K562 (cell line): ENCODE measurements at regions not wholly inside any gene's neighbourhood (a gene's known extent, or its start where the extent isn't known, plus 50 kb on each side); places are given as distances from the start of the nearest gene placed in this dataset.

ENCODE experiments used
- CBX5 ChIP-seq: IDR thresholded peaks from 2 replicates; pipeline ENCODE4 v1.6.1; 2014; ENCODE audit warnings: low read depth, borderline replicate concordance
- CC2D1A ChIP-seq: fragments of 450-650 bp; IDR thresholded peaks from 2 replicates; pipeline ENCODE4 v1.6.1; 2017; ENCODE audit warnings: mild to moderate bottlenecking
- CCNT2 ChIP-seq: IDR thresholded peaks from 2 replicates; pipeline ENCODE4 v1.6.1; 2011; ENCODE audit warnings: borderline replicate concordance, low read depth, mild to moderate bottlenecking, moderate library complexity, mixed read lengths, low read length; ENCODE audit not compliant: insufficient read length; ENCODE audit errors: extremely low read depth
- CEBPG ChIP-seq, 3 experiments: fragments of 200-800 bp in 1 of 3; sonication (Bioruptor generic) in 1 of 3; sonication (generic) in 1 of 3; formaldehyde crosslinking in 1 of 3; IDR thresholded peaks in 2 of 3; conservative IDR thresholded peaks in 1 of 3; 2 replicates each; pipeline versions ENCODE4 v1.6.1 to v1.8.0; 2016 to 2022; ENCODE audit warnings: missing compliant biosample characterization in 2 of 3, missing genetic modification characterization in 2 of 3, mild to moderate bottlenecking in 1 of 3, missing genetic modification reagents in 1 of 3
- CHD4 ChIP-seq: fragments of 200-600 bp; sonication (generic); IDR thresholded peaks from 3 replicates; pipeline ENCODE4 v1.6.1; 2012; ENCODE audit warnings: low read depth, mild to moderate bottlenecking, mixed read lengths, low read length, inconsistent platforms; ENCODE audit not compliant: insufficient read depth, insufficient replicate concordance, poor library complexity, severe bottlenecking
- CXXC5 ChIP-seq: fragments of 250-450 bp; sonication (Bioruptor Pico); IDR thresholded peaks from 2 replicates; pipeline ENCODE4 v1.8.0; 2022; ENCODE audit warnings: inconsistent platforms, mild to moderate bottlenecking, moderate library complexity
- DPF2 ChIP-seq: fragments of 450-650 bp; IDR thresholded peaks from 2 replicates; pipeline ENCODE4 v1.6.1; 2016
- FOXM1 ChIP-seq, 2 experiments: fragments of 450-650 bp in 1 of 2; sonication (generic) in 1 of 2; formaldehyde crosslinking in 1 of 2; IDR thresholded peaks; 2 replicates each; pipeline versions ENCODE4 v1.6.1 to v1.9.0; 2017 to 2022; ENCODE audit warnings: low read depth in 2 of 2, mild to moderate bottlenecking in 2 of 2, missing genetic modification reagents in 1 of 2, moderate library complexity in 1 of 2
- HNRNPH1 ChIP-seq: fragments of 200-400 bp; formaldehyde crosslinking; optimal IDR thresholded peaks from 2 replicates; pipeline ENCODE3; 2017; ENCODE audit warnings: low read depth, mild to moderate bottlenecking, low read length, moderate library complexity
- KAT8 ChIP-seq: fragments of 450-650 bp; IDR thresholded peaks from 2 replicates; pipeline ENCODE4 v1.6.1; 2016; ENCODE audit warnings: low read depth, mild to moderate bottlenecking
- LARP7 ChIP-seq: fragments of 450-650 bp; IDR thresholded peaks from 2 replicates; pipeline ENCODE4 v1.6.1; 2016
- LEF1 ChIP-seq: fragments of 450-650 bp; IDR thresholded peaks from 2 replicates; pipeline ENCODE4 v1.6.1; 2016; ENCODE audit warnings: mild to moderate bottlenecking
- MCM7 ChIP-seq, 2 experiments: fragments of 450-650 bp; IDR thresholded peaks; 2 replicates each; pipeline ENCODE4 v1.6.1; 2016 to 2018
- PYGO2 ChIP-seq: fragments of 450-650 bp; IDR thresholded peaks from 2 replicates; pipeline ENCODE4 v1.6.1; 2016; ENCODE audit warnings: mild to moderate bottlenecking, missing genetic modification characterization, moderate library complexity, missing compliant biosample characterization
- SIX5 ChIP-seq, 2 experiments: IDR thresholded peaks; 2 replicates each; pipeline ENCODE4 v1.6.1; 2011; ENCODE audit warnings: low read length in 2 of 2, borderline replicate concordance in 1 of 2, low read depth in 1 of 2, mild to moderate bottlenecking in 1 of 2, moderate library complexity in 1 of 2; ENCODE audit not compliant: insufficient read depth in 1 of 2
- SLC30A9 ChIP-seq: fragments of 250-450 bp; sonication (Bioruptor Pico); IDR thresholded peaks from 2 replicates; pipeline ENCODE4 v1.8.0; 2022; ENCODE audit warnings: mild to moderate bottlenecking, moderate library complexity
- SMARCA4 ChIP-seq: fragments of 450-650 bp; IDR thresholded peaks from 2 replicates; pipeline ENCODE4 v1.6.1; 2016
- ZC3H11A ChIP-seq: IDR thresholded peaks from 2 replicates; pipeline ENCODE4 v1.6.1; 2012; ENCODE audit warnings: low read depth, low read length, improper control_type of control experiment
- ZFPM2 ChIP-seq: fragments of 250-450 bp; sonication (Bioruptor Pico); IDR thresholded peaks from 2 replicates; pipeline ENCODE4 v1.5.1; 2022; ENCODE audit warnings: mild to moderate bottlenecking
- ZNF644 ChIP-seq: fragments of 200-800 bp; sonication (Bioruptor generic); IDR thresholded peaks from 2 replicates; pipeline ENCODE4 v1.6.1; 2016; ENCODE audit warnings: low read depth, missing genetic modification characterization, missing compliant biosample characterization
- ZNF696 ChIP-seq: fragments of 250-450 bp; sonication (Bioruptor Pico); conservative IDR thresholded peaks from 2 replicates; pipeline ENCODE4 v1.4.0; 2020; ENCODE audit warnings: mild to moderate bottlenecking, moderate library complexity
- ZNF780A ChIP-seq: fragments of 250-450 bp; sonication (Bioruptor Pico); IDR thresholded peaks from 2 replicates; pipeline ENCODE4 v1.5.0; 2021; ENCODE audit warnings: mild to moderate bottlenecking
- TF ChIP-seq, protein P1 (sequence below), 2 experiments: IDR thresholded peaks in 1 of 2; conservative IDR thresholded peaks in 1 of 2; 2 replicates each; pipeline ENCODE4 v1.6.1; 2016; ENCODE audit warnings: low read depth in 2 of 2, mild to moderate bottlenecking in 1 of 2, missing compliant biosample characterization in 1 of 2, missing genetic modification characterization in 1 of 2, moderate library complexity in 1 of 2
- TF ChIP-seq, protein P2 (sequence below): sonication (generic); formaldehyde crosslinking; IDR thresholded peaks from 2 replicates; pipeline ENCODE4 v1.8.0; 2023; ENCODE audit warnings: mild to moderate bottlenecking, missing genetic modification reagents

DNA sequence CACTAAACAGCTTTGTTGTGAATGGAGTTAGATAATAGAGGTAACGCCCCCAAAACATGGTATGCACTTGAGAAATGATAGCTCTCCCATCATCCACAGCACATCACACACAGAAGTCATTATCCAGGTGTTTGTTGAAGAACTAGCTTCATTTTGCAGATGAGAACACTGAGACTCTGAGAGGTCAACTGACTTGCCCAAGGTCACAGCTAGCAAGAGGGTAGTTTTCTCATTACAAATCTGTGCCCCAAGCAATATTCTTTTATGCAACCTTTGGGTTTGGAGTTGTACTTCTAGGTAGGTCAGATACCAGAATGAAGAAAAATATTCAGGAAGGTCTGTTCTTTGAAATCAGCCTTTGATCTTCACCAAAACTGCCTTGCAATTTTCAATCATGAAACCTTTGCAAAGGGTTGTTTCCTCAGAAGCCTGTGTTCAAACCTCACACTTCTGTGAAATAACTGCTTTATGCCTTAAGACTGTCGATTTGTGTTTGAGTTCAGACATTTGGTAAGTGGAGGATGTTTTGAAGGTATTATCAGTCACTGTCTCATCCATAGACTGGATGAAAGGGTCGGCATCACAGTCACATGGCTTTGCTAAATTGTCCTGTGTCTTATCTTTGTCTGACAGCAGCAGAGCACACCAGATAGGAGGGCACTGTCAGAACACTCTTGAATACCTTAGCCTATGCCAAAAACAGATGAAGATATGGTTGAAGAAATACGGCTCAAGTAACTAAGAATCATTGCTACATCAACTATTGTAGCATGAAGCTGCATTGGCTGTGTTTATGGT lies 233.2 kb upstream of the BTG1 start (continued):
- TF ChIP-seq ZC3H11A (no peak), ZNF644 (peak; percentile 56), MCM7 (IDR thresholded peaks at IDR 0.05) (no peak), CXXC5 (CRISPR knock-in tag) (peak; percentile 54), CEBPG (CRISPR knock-in tag; IDR thresholded peaks at IDR 0.05) (no peak), CEBPG (tag; conservative IDR thresholded peaks at IDR 0.05 in 1 of 2, IDR thresholded peaks at IDR 0.05 in 1 of 2) (0 out of 4 replicates have a peak, but pooled peaks of 1 of the 2 experiments have one; percentile 42), PYGO2 (tag) (peak; percentile 26; the same call in 1 of the 2 replicates), FOXM1 (IDR thresholded peaks at IDR 0.05; ENCODE audit: low read depth) (peak; percentile 86), FOXM1 (CRISPR knock-in tag; IDR thresholded peaks at IDR 0.05; ENCODE audit: low read depth) (no peak), LEF1 (peak; percentile 93; the same call in 1 of the 2 replicates), CHD4 (no peak), HNRNPH1 (no peak), SMARCA4 (peak; percentile 92), CC2D1A (peak; percentile 87), ZNF696 (no peak), LARP7 (no peak), SLC30A9 (CRISPR knock-in tag) (no peak), CCNT2 (peak; percentile 87), ZFPM2 (no peak), ZNF780A (CRISPR knock-in tag) (no peak), KAT8 (no peak), DPF2 (peak; percentile 95), SIX5 (IDR thresholded peaks at IDR 0.05; ENCODE audit: borderline replicate concordance in 1 of 2, insufficient read depth in 1 of 2, low read depth in 1 of 2, low read length in 2 of 2) (0 out of 4 replicates have a peak, but pooled peaks of 1 of the 2 experiments have one; percentile 13), CBX5 (no peak)
- TF ChIP-seq, protein P1, sequence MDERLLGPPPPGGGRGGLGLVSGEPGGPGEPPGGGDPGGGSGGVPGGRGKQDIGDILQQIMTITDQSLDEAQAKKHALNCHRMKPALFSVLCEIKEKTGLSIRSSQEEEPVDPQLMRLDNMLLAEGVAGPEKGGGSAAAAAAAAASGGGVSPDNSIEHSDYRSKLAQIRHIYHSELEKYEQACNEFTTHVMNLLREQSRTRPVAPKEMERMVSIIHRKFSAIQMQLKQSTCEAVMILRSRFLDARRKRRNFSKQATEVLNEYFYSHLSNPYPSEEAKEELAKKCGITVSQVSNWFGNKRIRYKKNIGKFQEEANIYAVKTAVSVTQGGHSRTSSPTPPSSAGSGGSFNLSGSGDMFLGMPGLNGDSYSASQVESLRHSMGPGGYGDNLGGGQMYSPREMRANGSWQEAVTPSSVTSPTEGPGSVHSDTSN (CRISPR knock-in tag; IDR thresholded peaks at IDR 0.05; ENCODE audit: low read depth): no peak
- TF ChIP-seq, protein P1 (tag; conservative IDR thresholded peaks at IDR 0.05; ENCODE audit: low read depth): peak; percentile 91
- TF ChIP-seq, protein P2, sequence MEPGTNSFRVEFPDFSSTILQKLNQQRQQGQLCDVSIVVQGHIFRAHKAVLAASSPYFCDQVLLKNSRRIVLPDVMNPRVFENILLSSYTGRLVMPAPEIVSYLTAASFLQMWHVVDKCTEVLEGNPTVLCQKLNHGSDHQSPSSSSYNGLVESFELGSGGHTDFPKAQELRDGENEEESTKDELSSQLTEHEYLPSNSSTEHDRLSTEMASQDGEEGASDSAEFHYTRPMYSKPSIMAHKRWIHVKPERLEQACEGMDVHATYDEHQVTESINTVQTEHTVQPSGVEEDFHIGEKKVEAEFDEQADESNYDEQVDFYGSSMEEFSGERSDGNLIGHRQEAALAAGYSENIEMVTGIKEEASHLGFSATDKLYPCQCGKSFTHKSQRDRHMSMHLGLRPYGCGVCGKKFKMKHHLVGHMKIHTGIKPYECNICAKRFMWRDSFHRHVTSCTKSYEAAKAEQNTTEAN: no peak
